Mesendoderm (in vitro differentiated cells): ENCODE measurements at regions not wholly inside any gene's neighbourhood (a gene's known extent, or its start where the extent isn't known, plus 50 kb on each side); places are given as distances from the start of the nearest gene placed in this dataset.

Experiments
- DNase-seq: peaks from one replicate; pipeline ENCODE4 v3.0.0; 2013
- H2AK5ac ChIP-seq: 2 replicates; pipeline ENCODE4 v1.6.1; 2013; ENCODE audit warnings: low read length, inconsistent platforms
- H2BK120ac ChIP-seq: 2 replicates; pipeline ENCODE4 v1.6.1; 2013; ENCODE audit warnings: low read depth, mild to moderate bottlenecking, low read length, moderate library complexity, mixed read lengths
- H2BK15ac ChIP-seq: replicated peaks from 2 replicates; pipeline ENCODE4 v1.6.1; 2013; ENCODE audit warnings: low read depth, mild to moderate bottlenecking, moderate library complexity
- H2BK5ac ChIP-seq: 2 replicates; pipeline ENCODE4 v1.6.1; 2013; ENCODE audit warnings: low read length, inconsistent platforms
- H3K18ac ChIP-seq: 2 replicates; pipeline ENCODE4 v1.6.1; 2013; ENCODE audit warnings: mild to moderate bottlenecking, low read length, mixed read lengths
- H3K23ac ChIP-seq: one replicate; pipeline ENCODE4 v1.6.1; 2013; ENCODE audit warnings: low read length
- H3K27ac ChIP-seq: 2 replicates; pipeline ENCODE4 v1.5.1; 2013; ENCODE audit warnings: low read depth, mild to moderate bottlenecking, inconsistent platforms, low read length, moderate library complexity
- H3K27me3 ChIP-seq: 2 replicates; pipeline ENCODE4 v1.6.1; 2013; ENCODE audit warnings: low read length, control low read depth, mild to moderate bottlenecking, inconsistent platforms; ENCODE audit not compliant: insufficient read depth, poor library complexity
- H3K36me3 ChIP-seq: 2 replicates; pipeline ENCODE4 v1.6.1; 2013; ENCODE audit warnings: low read length, inconsistent platforms; ENCODE audit not compliant: control insufficient read depth, insufficient read depth
- H3K4ac ChIP-seq: one replicate; pipeline ENCODE4 v1.6.1; 2013; ENCODE audit warnings: low read depth, mild to moderate bottlenecking, low read length, moderate library complexity
- H3K4me1 ChIP-seq: 2 replicates; pipeline ENCODE4 v1.6.1; 2013; ENCODE audit warnings: low read depth, low read length, inconsistent platforms; ENCODE audit not compliant: control insufficient read depth
- H3K4me2 ChIP-seq: 2 replicates; pipeline ENCODE4 v1.6.1; 2013; ENCODE audit warnings: low read length
- H3K4me3 ChIP-seq: 2 replicates; pipeline ENCODE4 v1.5.1; 2013; ENCODE audit warnings: mild to moderate bottlenecking, low read length
- H3K56ac ChIP-seq: one replicate; pipeline ENCODE4 v1.6.1; 2013; ENCODE audit warnings: low read length
- H3K79me1 ChIP-seq: 2 replicates; pipeline ENCODE4 v1.6.1; 2013; ENCODE audit warnings: low read length, inconsistent platforms
- H3K79me2 ChIP-seq: 2 replicates; pipeline ENCODE4 v1.6.1; 2013; ENCODE audit warnings: mild to moderate bottlenecking, low read length; ENCODE audit not compliant: control insufficient read depth, insufficient read depth
- H3K9ac ChIP-seq: 2 replicates; pipeline ENCODE4 v1.6.1; 2013; ENCODE audit warnings: low read length, inconsistent platforms
- H4K5ac ChIP-seq: one replicate; pipeline ENCODE4 v1.6.1; 2013; ENCODE audit warnings: low read length
- H4K8ac ChIP-seq: one replicate; pipeline ENCODE4 v1.6.1; 2013; ENCODE audit warnings: low read depth, mild to moderate bottlenecking, control low read depth, low read length, moderate library complexity
- WGBS: extraction: QIAGEN DNeasy Blood & Tissue Kit; methylation state at CpG from one replicate; pipeline ENCODE4 v1.1.7; 2013; ENCODE audit warnings: low lambda C conversion rate, missing lambda C conversion rate; ENCODE audit not compliant: insufficient coverage; ENCODE audit errors: extremely low coverage; 5-methylcytosine and 5-hydroxymethylcytosine counted together

DNA sequence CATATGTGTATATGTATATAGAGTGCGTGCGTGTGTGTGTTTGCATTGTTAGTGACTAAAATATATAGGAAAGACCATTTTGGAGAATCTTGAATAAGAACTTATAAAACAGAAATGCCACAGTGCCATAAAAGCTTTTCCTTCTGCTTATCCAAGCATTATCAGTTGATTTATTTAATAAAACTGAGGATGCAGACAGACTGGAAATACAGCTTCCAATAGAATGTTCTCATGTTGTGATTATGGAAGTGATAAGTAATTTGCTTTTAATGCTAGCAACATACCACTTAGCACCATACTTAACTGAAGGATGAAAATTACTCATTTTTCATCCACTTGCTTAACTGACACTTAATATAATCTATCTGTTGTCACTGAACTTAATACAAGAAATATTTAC is 820.1 kb downstream of the TFAP2A start:
- 100% methylated on average over 2 of the region's 2 CpGs for WGBS
- no peak for DNase-seq
- Histone ChIP-seq H3K9ac (no peak overlapping the region), H2BK15ac (no peak overlapping the region), H3K4me1 (no peaks in the 10 kb centered on the region), H3K79me1 (no peaks in the 10 kb centered on the region), H3K18ac (no peak overlapping the region), H3K27ac (no peak overlapping the region), H3K36me3 (no peaks in the 10 kb centered on the region), H2BK5ac (no peak overlapping the region), H3K23ac (no peak overlapping the region), H3K79me2 (no peaks in the 10 kb centered on the region), H3K4ac (no peak overlapping the region), H2AK5ac (no peak overlapping the region), H3K56ac (no peak overlapping the region), H4K5ac (no peak overlapping the region), H3K4me3 (no peak overlapping the region), H2BK120ac (no peak overlapping the region), H3K4me2 (no peak overlapping the region), H4K8ac (no peak overlapping the region), H3K27me3 (no peaks in the 10 kb centered on the region)

GRCh38 chr6:9593554-9593953 is 821.3 kb downstream of the TFAP2A start:
- H2AK5ac ChIP-seq: no peak overlapping the region
- no peaks in the 10 kb centered on the region for H3K36me3 ChIP-seq
- no peak overlapping the region for H3K4me2 ChIP-seq
- H4K5ac ChIP-seq: no peak overlapping the region
- no peak overlapping the region for H3K18ac ChIP-seq
- no peak overlapping the region for H2BK120ac ChIP-seq
- no peaks in the 10 kb centered on the region for H3K4me1 ChIP-seq
- H2BK5ac ChIP-seq: no peak overlapping the region
- H3K27me3 ChIP-seq: no peaks in the 10 kb centered on the region
- no peaks in the 10 kb centered on the region for H3K79me1 ChIP-seq
- H3K23ac ChIP-seq: no peak overlapping the region
- no peak overlapping the region for H3K9ac ChIP-seq
- no CpG with 5 or more reads among the region's 3 CpGs for WGBS
- no peak overlapping the region for H3K4me3 ChIP-seq
- no peaks in the 10 kb centered on the region for H3K79me2 ChIP-seq
- no peak overlapping the region for H4K8ac ChIP-seq
- H3K4ac ChIP-seq: no peak overlapping the region
- H3K56ac ChIP-seq: no peak overlapping the region
- DNase-seq: no peak
- no peak overlapping the region for H2BK15ac ChIP-seq
- no peak overlapping the region for H3K27ac ChIP-seq

GRCh38 chr6:9583753-9584352 is 831.0 kb downstream of the TFAP2A start:
- Histone ChIP-seq H3K27me3 (no peaks in the 10 kb centered on the region), H2BK5ac (no peak overlapping the region), H3K79me2 (no peaks in the 10 kb centered on the region), H3K79me1 (no peaks in the 10 kb centered on the region), H2BK15ac (no peak overlapping the region), H4K8ac (no peak overlapping the region), H3K27ac (no peak overlapping the region), H3K9ac (no peak overlapping the region), H3K56ac (no peak overlapping the region), H3K4me2 (no peak overlapping the region), H3K23ac (no peak overlapping the region), H3K4me1 (no peaks in the 10 kb centered on the region), H3K4ac (no peak overlapping the region), H3K4me3 (no peak overlapping the region), H4K5ac (no peak overlapping the region), H3K36me3 (no peaks in the 10 kb centered on the region), H2BK120ac (no peak overlapping the region), H3K18ac (no peak overlapping the region), H2AK5ac (no peak overlapping the region)
- WGBS: no CpG with 5 or more reads among the region's 2 CpGs
- DNase-seq: no peak

DNA sequence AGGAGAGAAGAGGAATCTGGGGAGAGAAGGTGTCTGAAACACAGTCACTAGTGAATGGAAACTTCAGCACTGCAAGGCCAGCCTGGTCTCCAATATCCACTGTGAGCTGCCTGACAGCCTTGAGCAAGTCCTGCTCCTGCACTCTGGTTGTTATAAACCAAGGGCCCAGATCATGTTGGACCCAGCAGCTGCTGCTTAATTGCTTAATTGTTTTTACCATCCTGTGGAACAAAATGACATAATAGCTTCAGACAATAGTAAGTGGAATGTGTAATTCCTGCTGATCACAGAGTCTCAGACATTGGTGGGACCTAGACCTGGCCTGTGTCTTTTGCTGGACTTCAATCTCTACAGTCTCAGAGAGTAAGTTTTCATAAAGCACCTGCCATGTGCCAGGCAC is 833.7 kb downstream of the TFAP2A start:
- no peak overlapping the region for H3K4ac ChIP-seq
- H2BK5ac ChIP-seq: no peak overlapping the region
- no peak overlapping the region for H4K8ac ChIP-seq
- no peak overlapping the region for H3K23ac ChIP-seq
- H3K4me2 ChIP-seq: no peak overlapping the region
- H2BK15ac ChIP-seq: no peak overlapping the region
- no peaks in the 10 kb centered on the region for H3K79me1 ChIP-seq
- no peaks in the 10 kb centered on the region for H3K36me3 ChIP-seq
- no peak overlapping the region for H3K18ac ChIP-seq
- no peak overlapping the region for H2AK5ac ChIP-seq
- no peak overlapping the region for H2BK120ac ChIP-seq
- no peaks in the 10 kb centered on the region for H3K27me3 ChIP-seq
- no peak overlapping the region for H3K27ac ChIP-seq
- no peak for DNase-seq
- no peaks in the 10 kb centered on the region for H3K79me2 ChIP-seq
- H4K5ac ChIP-seq: no peak overlapping the region
- H3K9ac ChIP-seq: no peak overlapping the region
- H3K4me3 ChIP-seq: no peak overlapping the region
- no peak overlapping the region for H3K56ac ChIP-seq
- no peaks in the 10 kb centered on the region for H3K4me1 ChIP-seq

GRCh38 chr6:9576521-9576920 is 838.4 kb downstream of the TFAP2A start:
- no peak overlapping the region for H3K9ac ChIP-seq
- H3K27me3 ChIP-seq: no peaks in the 10 kb centered on the region
- H2BK15ac ChIP-seq: no peak overlapping the region
- no peak overlapping the region for H3K18ac ChIP-seq
- no peaks in the 10 kb centered on the region for H3K79me1 ChIP-seq
- H2BK120ac ChIP-seq: no peak overlapping the region
- DNase-seq: peak; percentile 18
- no peak overlapping the region for H4K8ac ChIP-seq
- H3K23ac ChIP-seq: no peak overlapping the region
- no CpG with 5 or more reads among the region's 4 CpGs for WGBS
- no peak overlapping the region for H3K4me2 ChIP-seq
- no peak overlapping the region for H4K5ac ChIP-seq
- no peak overlapping the region for H3K4me3 ChIP-seq
- H3K4me1 ChIP-seq: no peaks in the 10 kb centered on the region
- no peak overlapping the region for H3K56ac ChIP-seq
- no peak overlapping the region for H3K27ac ChIP-seq
- H2BK5ac ChIP-seq: no peak overlapping the region
- H3K36me3 ChIP-seq: no peaks in the 10 kb centered on the region
- H3K79me2 ChIP-seq: no peaks in the 10 kb centered on the region
- no peak overlapping the region for H2AK5ac ChIP-seq
- H3K4ac ChIP-seq: no peak overlapping the region

- H3K56ac ChIP-seq: no peak overlapping the region
- no peak overlapping the region for H2AK5ac ChIP-seq
- no peak overlapping the region for H3K4ac ChIP-seq
- H2BK15ac ChIP-seq: no peak overlapping the region
- H3K4me3 ChIP-seq: no peak overlapping the region
- no peak overlapping the region for H3K27ac ChIP-seq
- no peaks in the 10 kb centered on the region for H3K27me3 ChIP-seq
- no peak overlapping the region for H3K9ac ChIP-seq
- H3K79me1 ChIP-seq: no peaks in the 10 kb centered on the region
- H4K8ac ChIP-seq: no peak overlapping the region
- no peak overlapping the region for H4K5ac ChIP-seq
- H3K79me2 ChIP-seq: no peaks in the 10 kb centered on the region
- no peaks in the 10 kb centered on the region for H3K36me3 ChIP-seq
- H3K4me2 ChIP-seq: no peak overlapping the region
- H2BK120ac ChIP-seq: no peak overlapping the region
- DNase-seq: no peak
- no peak overlapping the region for H3K23ac ChIP-seq
- H2BK5ac ChIP-seq: no peak overlapping the region
- H3K18ac ChIP-seq: no peak overlapping the region
- H3K4me1 ChIP-seq: no peaks in the 10 kb centered on the region
Observed at GRCh38 chr6:9566096-9566495, 848.8 kb downstream of the TFAP2A start.
